ENCODE measurements at regions not wholly inside any gene's neighbourhood (a gene's known extent, or its start where the extent isn't known, plus 50 kb on each side); places are given as distances from the start of the nearest gene placed in this dataset.

- no peak for DNase-seq
These were observed 117.9 kb upstream of the OSR1 start for GRCh38 chr2:19476327-19476726.

- DNase-seq, result no peak
These were observed 115.7 kb upstream of the OSR1 start for GRCh38 chr2:19474128-19474527.

GRCh38 chr2:19473350-19473749 is 114.9 kb upstream of the OSR1 start:
- no peak for DNase-seq

- no peak for DNase-seq
These were observed 114.1 kb upstream of the OSR1 start for GRCh38 chr2:19472391-19472978.

GRCh38 chr2:19471491-19471890 is 113.1 kb upstream of the OSR1 start:
- DNase-seq, result no peak

- DNase-seq, result no peak
These were observed 107.6 kb upstream of the OSR1 start for GRCh38 chr2:19465978-19466377.

GRCh38 chr2:19462256-19462645 is 103.8 kb upstream of the OSR1 start:
- no peak for DNase-seq

- no peak for DNase-seq
These were observed 103.3 kb upstream of the OSR1 start for GRCh38 chr2:19461504-19462255.

- DNase-seq, result no peak
These were observed 102.3 kb upstream of the OSR1 start for GRCh38 chr2:19460761-19461160.

GRCh38 chr2:19458427-19459003 is 100.1 kb upstream of the OSR1 start:
- DNase-seq, result no peak

GRCh38 chr2:19457809-19458208 is 99.4 kb upstream of the OSR1 start:
- no peak for DNase-seq

GRCh38 chr2:19456705-19457309 is 98.4 kb upstream of the OSR1 start:
- DNase-seq, result no peak

- no peak for DNase-seq
These were observed 95.7 kb upstream of the OSR1 start for GRCh38 chr2:19454125-19454524.

GRCh38 chr2:19442731-19443130 is 84.3 kb upstream of the OSR1 start:
- no peak for DNase-seq

GRCh38 chr2:19439081-19439480 is 80.7 kb upstream of the OSR1 start:
- no peak for DNase-seq

GRCh38 chr2:19435815-19436214 is 77.4 kb upstream of the OSR1 start:
- DNase-seq, result no peak

- no peak for DNase-seq
These were observed 76.0 kb upstream of the OSR1 start for GRCh38 chr2:19434413-19434812.

GRCh38 chr2:19426941-19427340 is 68.5 kb upstream of the OSR1 start:
- no peak for DNase-seq

GRCh38 chr2:19426144-19426543 is 67.7 kb upstream of the OSR1 start:
- no peak for DNase-seq

GRCh38 chr2:19425419-19425818 is 67.0 kb upstream of the OSR1 start:
- no peak for DNase-seq

GRCh38 chr2:19419211-19419880 is 60.9 kb upstream of the OSR1 start:
- DNase-seq, result no peak

GRCh38 chr2:19416784-19417684 is 58.6 kb upstream of the OSR1 start:
- no peak for DNase-seq
